SKM-1 treated with dmso at 0.1 percent for 144 hours (cell line): ENCODE measurements at regions not wholly inside any gene's neighbourhood (a gene's known extent, or its start where the extent isn't known, plus 50 kb on each side); places are given as distances from the start of the nearest gene placed in this dataset.

Experiments
- DNase-seq: peaks from one replicate; lab custom pipeline; 2025; ENCODE audit not compliant: unreplicated experiment; lab: John Stamatoyannopoulos, UW

GRCh38 chr5:23253621-23254198, 253.7 kb upstream of the PRDM9 start:
- no peak for DNase-seq

- DNase-seq, result no peak
These were observed 264.5 kb upstream of the PRDM9 start for GRCh38 chr5:23242891-23243290.

DNA sequence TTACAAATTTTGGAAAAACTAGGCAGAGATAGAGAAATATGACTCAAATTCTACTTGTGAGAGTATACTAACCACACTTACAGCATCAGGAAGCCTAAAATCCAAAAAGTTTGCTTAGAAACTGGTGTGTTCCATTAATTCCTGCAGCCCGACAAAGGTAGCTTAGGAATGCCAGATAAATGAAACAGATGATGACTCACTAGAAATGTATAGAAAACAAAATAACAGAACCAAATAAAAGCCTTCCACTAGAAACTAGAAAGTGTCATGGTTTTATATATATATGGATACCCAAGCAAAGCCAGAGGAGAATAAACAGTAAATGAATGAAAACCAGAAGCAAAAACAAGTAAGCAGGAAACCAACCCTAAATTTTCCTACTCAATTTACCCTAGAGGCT, 272.2 kb upstream of the PRDM9 start:
- no peak for DNase-seq

- DNase-seq, result no peak
These were observed 273.2 kb upstream of the PRDM9 start for GRCh38 chr5:23234197-23234596.

- no peak for DNase-seq
These were observed 283.6 kb upstream of the PRDM9 start for GRCh38 chr5:23223846-23224245.

- no peak for DNase-seq
These were observed 285.6 kb upstream of the PRDM9 start for GRCh38 chr5:23221831-23222230.

DNA sequence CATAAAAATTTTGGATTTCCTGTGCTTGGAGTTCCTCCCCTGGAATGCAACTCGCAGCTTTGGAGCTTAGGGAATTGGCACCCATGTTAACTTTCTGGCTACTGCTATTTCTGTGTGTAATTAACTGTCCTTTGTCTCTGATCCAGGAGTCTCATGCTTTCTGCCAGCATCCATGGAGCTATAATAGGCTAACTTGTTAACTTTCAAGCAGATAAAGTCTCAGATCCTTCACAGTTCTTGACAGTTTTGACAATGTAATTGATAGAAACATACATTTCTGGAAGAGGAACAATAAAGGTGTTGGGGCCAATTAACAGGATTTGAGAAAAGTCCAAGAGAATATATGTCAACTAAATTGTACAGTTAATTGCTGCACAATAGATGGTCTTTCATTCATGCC, 290.2 kb upstream of the PRDM9 start:
- DNase-seq, result no peak

GRCh38 chr5:23216345-23216744, 291.1 kb upstream of the PRDM9 start:
- DNase-seq, result no peak

- DNase-seq, result peak; percentile 83
These were observed 298.4 kb upstream of the PRDM9 start for GRCh38 chr5:23208959-23209431.

DNA sequence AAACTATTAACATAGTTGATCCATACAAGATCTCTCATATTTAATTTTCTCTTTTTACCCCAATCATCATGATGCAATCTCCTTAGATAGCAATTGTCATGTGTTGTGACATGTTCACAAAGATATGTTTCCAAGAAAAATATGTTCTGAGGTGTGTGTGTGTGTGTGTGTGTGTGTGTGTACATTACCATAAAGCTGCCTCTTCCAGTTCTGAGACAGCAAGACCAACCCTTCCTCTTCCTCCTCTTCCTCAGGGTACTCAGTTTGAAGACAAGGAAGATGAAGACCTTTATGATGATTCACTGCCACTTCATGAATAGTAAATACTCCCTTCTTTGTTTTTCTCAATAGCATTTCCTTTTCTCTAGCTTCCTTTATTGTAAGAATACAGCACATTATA, 303.3 kb upstream of the PRDM9 start:
- no peak for DNase-seq

DNA sequence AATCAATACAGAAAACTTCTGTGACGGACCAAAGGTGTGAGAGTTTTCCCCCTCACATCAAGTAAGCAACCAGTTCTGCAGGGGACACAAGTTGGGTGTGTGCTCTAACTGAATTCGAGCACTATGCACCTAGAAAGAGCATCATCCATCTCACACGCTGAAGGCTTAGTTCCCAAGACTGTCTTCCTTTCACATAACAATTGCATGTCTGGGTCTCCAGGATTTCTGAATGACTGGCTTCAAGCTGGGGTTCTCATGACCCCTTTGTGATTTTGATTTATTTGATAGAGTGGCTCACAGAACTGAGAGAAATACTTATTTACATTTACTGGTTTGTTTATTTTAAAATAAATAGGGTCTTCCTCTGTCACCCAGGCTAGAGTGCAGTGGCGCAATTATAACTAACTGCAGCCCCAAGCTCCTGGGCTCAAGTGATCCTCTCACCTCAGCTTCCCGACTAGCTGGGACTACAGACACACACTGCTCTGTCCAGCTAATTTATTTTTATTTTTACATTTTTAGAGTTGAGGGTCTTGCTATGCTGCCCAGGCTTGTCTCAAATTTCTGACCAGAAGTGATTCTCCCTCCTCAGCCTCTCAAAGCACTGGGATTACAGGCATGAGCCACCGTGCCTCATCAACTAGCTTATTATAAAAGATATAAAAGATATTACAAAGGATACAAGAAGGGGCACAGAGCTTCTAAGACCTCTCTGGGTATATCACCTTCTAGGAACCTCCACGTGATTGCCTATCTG, 316.7 kb upstream of the CDH12 start:
- no peak for DNase-seq

GRCh38 chr5:23164971-23165370, 311.8 kb upstream of the CDH12 start:
- no peak for DNase-seq

GRCh38 chr5:23158179-23158578, 305.0 kb upstream of the CDH12 start:
- DNase-seq, result no peak

DNA sequence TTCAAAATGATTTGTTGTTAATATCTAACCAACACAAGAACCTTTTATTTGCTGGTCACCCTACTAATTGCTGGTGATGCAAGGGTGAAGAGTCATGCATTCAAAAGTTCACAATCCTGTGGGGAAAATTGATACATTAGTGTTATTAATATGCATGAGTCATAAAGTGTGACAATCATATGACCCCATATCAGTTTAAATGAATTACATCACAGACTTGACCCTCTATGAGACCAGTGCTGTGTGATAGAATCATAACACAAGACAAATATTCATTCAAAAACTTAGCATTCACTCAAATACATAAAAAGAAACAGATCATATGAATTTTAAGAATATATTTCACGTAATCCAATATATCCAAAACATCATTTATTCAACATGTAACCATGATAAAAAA, 304.6 kb upstream of the CDH12 start:
- DNase-seq, result no peak

DNA sequence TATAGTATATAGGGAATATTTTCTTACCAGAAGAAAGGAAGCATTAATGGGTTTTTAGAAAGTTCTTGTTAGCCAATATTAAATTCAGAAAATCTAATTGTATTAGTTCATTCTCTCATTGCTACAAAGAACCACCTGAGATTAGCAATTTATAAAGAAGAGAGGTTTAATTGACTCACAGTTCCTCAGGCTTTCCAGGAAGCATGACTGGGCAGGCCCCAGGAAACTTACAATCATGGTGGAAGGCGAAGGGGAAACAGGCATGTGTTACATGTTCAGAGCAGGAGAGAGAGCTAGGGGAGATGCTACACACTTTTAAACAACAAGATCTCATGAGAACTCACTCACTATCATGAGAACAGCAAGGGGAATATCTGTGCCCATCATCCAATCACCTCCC, 304.0 kb upstream of the CDH12 start:
- no peak for DNase-seq

DNA sequence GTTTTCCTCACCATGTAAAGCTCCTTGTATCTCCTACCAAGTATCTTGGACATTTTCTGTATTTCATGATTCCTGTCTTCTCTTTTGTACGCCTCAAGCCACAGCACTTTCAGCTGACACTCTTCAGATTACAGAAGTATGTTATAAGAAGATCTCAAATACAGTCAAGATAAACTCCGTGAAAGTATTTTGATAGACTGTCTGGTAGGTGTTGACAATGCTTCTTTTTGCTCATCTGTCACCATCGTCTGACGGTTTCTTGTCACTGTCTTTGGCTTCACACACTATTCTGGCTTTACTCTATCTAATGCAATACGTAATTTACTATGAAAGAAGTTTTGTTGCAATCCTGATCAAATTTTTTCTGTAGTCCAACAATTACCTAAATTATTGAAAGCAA, 294.5 kb upstream of the CDH12 start:
- no peak for DNase-seq

DNA sequence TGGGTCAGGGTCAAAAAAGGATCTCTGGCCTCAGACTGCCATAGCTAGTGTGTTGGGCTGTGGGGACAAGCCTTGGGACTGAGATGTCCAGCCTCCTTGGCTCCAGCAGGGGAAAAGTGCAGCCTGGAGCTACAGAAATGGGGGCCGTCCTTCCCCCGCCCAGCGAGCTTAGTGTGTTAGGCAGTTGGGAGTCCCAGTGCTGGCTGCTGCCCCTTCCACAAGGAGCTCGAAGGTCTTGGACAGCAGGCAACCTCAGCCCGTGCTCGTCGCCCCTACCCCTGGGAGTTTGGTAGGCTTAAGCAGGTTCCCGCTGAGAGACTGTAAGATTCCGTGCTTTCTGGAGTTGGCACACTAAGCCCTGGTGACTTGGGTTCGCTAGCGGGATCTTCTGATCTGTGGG, 293.0 kb upstream of the CDH12 start:
- no peak for DNase-seq

DNA sequence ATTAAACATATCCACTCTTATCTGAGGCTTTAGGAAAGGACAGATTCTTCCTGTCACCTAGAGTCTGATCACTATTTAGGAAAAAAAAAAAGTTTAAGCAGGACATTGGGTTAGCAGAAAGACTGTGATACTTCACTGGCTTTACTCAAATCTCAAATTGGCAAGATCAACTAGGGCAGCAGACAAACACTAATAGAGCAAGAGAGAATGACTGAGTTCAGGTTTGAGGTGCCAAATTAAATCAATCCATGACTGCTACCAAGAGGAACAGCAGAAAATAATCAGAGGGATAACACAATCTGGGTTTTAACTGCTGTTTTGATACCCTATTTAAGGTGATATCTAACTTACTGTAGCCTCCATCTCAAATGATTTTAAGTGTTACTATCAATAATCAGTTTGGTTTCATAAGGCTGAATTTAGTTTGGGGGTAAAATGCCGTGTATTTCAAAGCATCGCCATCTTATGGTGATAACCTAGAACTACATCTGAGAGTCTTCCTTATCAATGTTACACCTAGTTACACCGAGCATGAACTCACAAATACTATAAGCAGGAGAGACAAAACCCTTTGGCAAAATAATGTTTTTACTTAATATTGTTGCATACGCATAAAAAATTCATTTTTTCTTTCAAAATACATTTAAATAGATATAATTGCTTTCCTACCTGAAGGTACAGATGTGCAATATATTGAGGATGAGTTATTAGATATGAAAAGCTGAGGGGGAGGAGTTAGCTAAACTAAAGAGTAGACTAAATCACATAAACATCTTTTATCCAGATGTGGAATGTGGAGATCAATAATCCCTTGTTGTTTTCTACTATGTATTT, 286.4 kb upstream of the CDH12 start:
- peak; percentile 39 for DNase-seq

DNA sequence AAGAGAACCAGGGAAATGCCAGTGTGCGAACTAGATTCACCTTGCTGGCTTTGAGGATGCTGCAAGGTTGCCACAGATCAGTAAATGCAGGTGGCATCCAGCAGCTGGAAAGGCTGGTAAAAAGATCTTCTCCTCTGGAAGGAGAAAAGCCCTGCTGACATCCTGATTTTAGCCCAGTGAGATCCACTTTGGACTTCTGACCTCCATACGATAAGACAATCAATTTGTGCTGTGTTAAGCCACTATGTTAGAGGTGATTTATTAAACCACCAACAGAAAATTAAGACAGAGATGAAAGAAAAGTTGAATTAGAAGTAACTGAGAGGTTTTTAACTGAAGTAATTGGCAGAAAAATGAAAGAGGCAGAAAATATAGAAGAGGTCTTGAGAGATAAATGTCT, 283.8 kb upstream of the CDH12 start:
- no peak for DNase-seq

- no peak for DNase-seq
These were observed 279.1 kb upstream of the CDH12 start for GRCh38 chr5:23132231-23132630.

DNA sequence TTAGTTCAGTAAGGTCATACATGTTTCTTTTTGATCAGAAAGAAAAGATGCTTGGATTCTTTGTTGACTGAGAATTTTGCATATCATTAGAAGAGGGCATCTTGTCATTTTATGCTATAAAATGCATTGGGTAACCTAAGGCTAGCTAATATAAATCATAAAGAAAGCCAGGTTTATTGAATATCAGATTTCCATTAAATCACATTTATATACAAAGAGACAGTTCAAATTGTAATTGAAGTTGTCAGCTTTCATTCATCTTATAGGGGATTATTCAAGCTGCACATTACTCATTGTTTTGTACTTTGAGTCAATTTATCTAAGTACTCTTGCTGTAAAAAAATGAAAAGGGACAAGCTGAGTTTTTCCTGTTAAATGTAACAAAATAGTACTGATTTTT, 259.1 kb upstream of the CDH12 start:
- no peak for DNase-seq

- no peak for DNase-seq
These were observed 251.9 kb upstream of the CDH12 start for GRCh38 chr5:23105021-23105420.
